ENCODE measurements at regions not wholly inside any gene's neighbourhood (a gene's known extent, or its start where the extent isn't known, plus 50 kb on each side); places are given as distances from the start of the nearest gene placed in this dataset.
A peak's percentile ranks its signal among the peaks of the same experiment; 100 is the strongest.

DNA sequence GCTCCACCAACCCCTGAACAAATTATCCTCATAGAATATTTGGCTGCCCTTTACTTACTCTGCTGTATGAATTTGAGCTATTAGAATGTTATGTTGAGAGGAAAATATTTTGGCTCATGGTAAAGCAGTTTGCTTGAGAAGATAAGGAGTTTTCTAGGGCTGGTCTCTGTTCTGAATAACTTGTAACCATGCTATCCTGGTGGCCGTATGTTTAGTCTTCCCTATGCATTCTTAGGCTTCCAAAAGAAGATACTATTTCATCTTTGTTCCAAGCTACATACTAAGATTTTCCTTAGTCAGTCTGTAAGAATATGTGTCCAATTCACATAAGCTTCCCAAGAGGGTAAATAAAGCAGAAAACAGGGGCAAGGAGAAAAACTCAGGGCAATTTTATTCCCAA is 1105.1 kb upstream of the PIK3C3 start:
- no peak overlapping the region for H2BK15ac ChIP-seq (ENCODE audit: low read depth, poor library complexity, severe bottlenecking)
- H3K79me1 ChIP-seq (replicated peaks; ENCODE audit: low read length, poor library complexity, severe bottlenecking) = no peaks in the 10 kb centered on the region
- no peak overlapping the region for H4K91ac ChIP-seq (ENCODE audit: low read length)
- H2AK5ac ChIP-seq (ENCODE audit: low read length, severe bottlenecking) = no peak overlapping the region
- no peak overlapping the region for H3K23ac ChIP-seq (ENCODE audit: low read length in 2 of 2)
- H3K4ac ChIP-seq (ENCODE audit: low read depth in 1 of 2, low read length in 2 of 2) = no peak overlapping the region
- H4K8ac ChIP-seq (ENCODE audit: low read length) = no peak overlapping the region
- no peak overlapping the region for H2BK120ac ChIP-seq (ENCODE audit: low read depth, low read length)
- no peak overlapping the region for H3K4me2 ChIP-seq (ENCODE audit: low read length, poor library complexity, severe bottlenecking)
- no peaks in the 10 kb centered on the region for H3K4me1 ChIP-seq (ENCODE audit: control insufficient read depth, insufficient read depth, low read depth, low read length)
- no peak overlapping the region for H2AFZ ChIP-seq (ENCODE audit: low read depth, low read length)
- no peak overlapping the region for H3K27ac ChIP-seq (ENCODE audit: low read length, poor library complexity, severe bottlenecking)
- no peak overlapping the region for H3K4me3 ChIP-seq (ENCODE audit: insufficient read depth in 1 of 2, low read depth in 1 of 2, low read length in 2 of 2)
- H3K9me3 ChIP-seq (ENCODE audit: control insufficient read depth, low read length) = no peaks in the 10 kb centered on the region
- H3K36me3 ChIP-seq (ENCODE audit: control insufficient read depth in 1 of 2, insufficient read depth in 2 of 2, low read depth in 1 of 2, low read length in 2 of 2) = no peaks in the 10 kb centered on the region
- WGBS = no CpG with 5 or more reads among the region's 1 CpG
- H2BK12ac ChIP-seq (ENCODE audit: low read length in 2 of 2) = no peak overlapping the region
- DNase-seq = no peak
- no peak overlapping the region for H3K14ac ChIP-seq (ENCODE audit: low read length in 2 of 2)
- H3K27me3 ChIP-seq (ENCODE audit: control insufficient read depth in 1 of 2, insufficient read depth in 1 of 2, low read length in 2 of 2) = no peaks in the 10 kb centered on the region
- H2BK5ac ChIP-seq (ENCODE audit: low read depth, low read length, poor library complexity, severe bottlenecking) = no peak overlapping the region
- H3K9ac ChIP-seq (ENCODE audit: low read length) = no peak overlapping the region
- no peak overlapping the region for H3K18ac ChIP-seq (ENCODE audit: low read depth in 1 of 2, low read length in 2 of 2)

DNA sequence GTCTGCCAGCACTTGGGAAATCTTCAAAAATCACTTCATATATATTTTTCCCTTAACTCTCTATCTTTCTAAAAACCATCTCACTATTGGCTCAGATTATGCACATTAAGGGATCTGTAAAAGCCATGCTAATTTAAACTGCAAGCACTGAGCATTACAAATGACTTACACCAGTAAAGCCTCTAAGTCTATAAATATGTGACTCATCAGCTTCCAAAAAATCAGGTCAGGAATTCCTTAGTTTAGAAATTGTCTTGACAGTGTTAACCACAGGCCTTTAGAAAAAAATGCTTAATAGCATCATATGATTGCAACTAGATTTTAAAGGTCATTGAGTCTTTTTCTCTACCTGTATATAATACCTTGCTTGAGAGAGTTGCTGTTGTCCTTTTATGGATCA is 1113.6 kb upstream of the PIK3C3 start:
- Histone ChIP-seq H3K18ac (ENCODE audit: low read depth in 1 of 2, low read length in 2 of 2) (no peak overlapping the region), H3K4me1 (ENCODE audit: control insufficient read depth, insufficient read depth, low read depth, low read length) (no peaks in the 10 kb centered on the region), H2AK5ac (ENCODE audit: low read length, severe bottlenecking) (no peak overlapping the region), H2BK5ac (ENCODE audit: low read depth, low read length, poor library complexity, severe bottlenecking) (no peak overlapping the region), H2BK15ac (ENCODE audit: low read depth, poor library complexity, severe bottlenecking) (no peak overlapping the region), H3K4me2 (ENCODE audit: low read length, poor library complexity, severe bottlenecking) (no peak overlapping the region), H2BK12ac (ENCODE audit: low read length in 2 of 2) (no peak overlapping the region), H3K4me3 (ENCODE audit: insufficient read depth in 1 of 2, low read depth in 1 of 2, low read length in 2 of 2) (no peak overlapping the region), H3K9me3 (ENCODE audit: control insufficient read depth, low read length) (peaks cover 17% of the 10 kb centered on the region), H2AFZ (ENCODE audit: low read depth, low read length) (no peak overlapping the region), H3K36me3 (ENCODE audit: control insufficient read depth in 1 of 2, insufficient read depth in 2 of 2, low read depth in 1 of 2, low read length in 2 of 2) (no peaks in the 10 kb centered on the region), H4K8ac (ENCODE audit: low read length) (no peak overlapping the region), H3K23ac (ENCODE audit: low read length in 2 of 2) (no peak overlapping the region), H3K27ac (ENCODE audit: low read length, poor library complexity, severe bottlenecking) (no peak overlapping the region), H3K27me3 (ENCODE audit: control insufficient read depth in 1 of 2, insufficient read depth in 1 of 2, low read length in 2 of 2) (no peaks in the 10 kb centered on the region), H4K91ac (ENCODE audit: low read length) (no peak overlapping the region), H3K14ac (ENCODE audit: low read length in 2 of 2) (no peak overlapping the region), H3K9ac (ENCODE audit: low read length) (no peak overlapping the region), H3K79me1 (replicated peaks; ENCODE audit: low read length, poor library complexity, severe bottlenecking) (no peaks in the 10 kb centered on the region), H3K4ac (ENCODE audit: low read depth in 1 of 2, low read length in 2 of 2) (no peak overlapping the region), H2BK120ac (ENCODE audit: low read depth, low read length) (no peak overlapping the region)
- DNase-seq = peak; percentile 75

GRCh38 chr18:40841063-40841462 is 1114.0 kb upstream of the PIK3C3 start:
- H2BK120ac ChIP-seq (ENCODE audit: low read depth, low read length) = peak overlapping the region; percentile 19
- H3K9ac ChIP-seq (ENCODE audit: low read length) = no peak overlapping the region
- no peak overlapping the region for H3K14ac ChIP-seq (ENCODE audit: low read length in 2 of 2)
- H2AK5ac ChIP-seq (ENCODE audit: low read length, severe bottlenecking) = no peak overlapping the region
- no peak overlapping the region for H2BK15ac ChIP-seq (ENCODE audit: low read depth, poor library complexity, severe bottlenecking)
- no peak overlapping the region for H2BK5ac ChIP-seq (ENCODE audit: low read depth, low read length, poor library complexity, severe bottlenecking)
- no peak for DNase-seq
- H3K4ac ChIP-seq (ENCODE audit: low read depth in 1 of 2, low read length in 2 of 2) = no peak overlapping the region
- H3K27me3 ChIP-seq (ENCODE audit: control insufficient read depth in 1 of 2, insufficient read depth in 1 of 2, low read length in 2 of 2) = no peaks in the 10 kb centered on the region
- no peak overlapping the region for H3K4me2 ChIP-seq (ENCODE audit: low read length, poor library complexity, severe bottlenecking)
- H4K8ac ChIP-seq (ENCODE audit: low read length) = no peak overlapping the region
- no peak overlapping the region for H2AFZ ChIP-seq (ENCODE audit: low read depth, low read length)
- H4K91ac ChIP-seq (ENCODE audit: low read length) = no peak overlapping the region
- no peak overlapping the region for H3K27ac ChIP-seq (ENCODE audit: low read length, poor library complexity, severe bottlenecking)
- H3K4me3 ChIP-seq (ENCODE audit: insufficient read depth in 1 of 2, low read depth in 1 of 2, low read length in 2 of 2) = no peak overlapping the region
- H3K9me3 ChIP-seq (ENCODE audit: control insufficient read depth, low read length) = peaks cover 17% of the 10 kb centered on the region
- H3K18ac ChIP-seq (ENCODE audit: low read depth in 1 of 2, low read length in 2 of 2) = no peak overlapping the region
- no peak overlapping the region for H2BK12ac ChIP-seq (ENCODE audit: low read length in 2 of 2)
- no peaks in the 10 kb centered on the region for H3K36me3 ChIP-seq (ENCODE audit: control insufficient read depth in 1 of 2, insufficient read depth in 2 of 2, low read depth in 1 of 2, low read length in 2 of 2)
- H3K4me1 ChIP-seq (ENCODE audit: control insufficient read depth, insufficient read depth, low read depth, low read length) = no peaks in the 10 kb centered on the region
- WGBS = 100% methylated on average over 2 of the region's 3 CpGs
- no peak overlapping the region for H3K23ac ChIP-seq (ENCODE audit: low read length in 2 of 2)
- no peaks in the 10 kb centered on the region for H3K79me1 ChIP-seq (replicated peaks; ENCODE audit: low read length, poor library complexity, severe bottlenecking)

DNA sequence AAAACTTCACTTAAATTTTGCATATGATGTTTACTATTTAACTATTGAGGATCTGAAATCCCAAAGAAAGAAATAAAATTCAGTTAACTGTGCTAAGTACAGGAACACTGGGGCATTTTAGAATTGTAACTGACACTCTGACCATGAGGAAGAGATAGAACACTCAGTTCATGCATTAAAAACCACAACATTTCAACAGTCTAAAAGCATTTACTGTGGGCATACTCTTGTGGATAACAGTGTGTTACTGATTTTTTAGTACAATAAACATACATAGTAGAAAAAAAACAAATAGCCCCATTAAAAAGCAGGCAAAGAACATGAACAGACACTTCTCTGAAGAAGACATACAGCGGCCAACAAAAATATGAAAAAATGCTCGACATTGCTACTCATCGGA is 1122.7 kb upstream of the PIK3C3 start:
- H4K8ac ChIP-seq (ENCODE audit: low read length) = no peak overlapping the region
- no peak overlapping the region for H2BK5ac ChIP-seq (ENCODE audit: low read depth, low read length, poor library complexity, severe bottlenecking)
- peak; percentile 32 for DNase-seq
- no peak overlapping the region for H2BK120ac ChIP-seq (ENCODE audit: low read depth, low read length)
- no peaks in the 10 kb centered on the region for H3K27me3 ChIP-seq (ENCODE audit: control insufficient read depth in 1 of 2, insufficient read depth in 1 of 2, low read length in 2 of 2)
- H3K4ac ChIP-seq (ENCODE audit: low read depth in 1 of 2, low read length in 2 of 2) = no peak overlapping the region
- H3K18ac ChIP-seq (ENCODE audit: low read depth in 1 of 2, low read length in 2 of 2) = no peak overlapping the region
- 94% methylated on average over 2 of the region's 3 CpGs for WGBS
- no peak overlapping the region for H2AK5ac ChIP-seq (ENCODE audit: low read length, severe bottlenecking)
- no peak overlapping the region for H2BK15ac ChIP-seq (ENCODE audit: low read depth, poor library complexity, severe bottlenecking)
- H3K4me3 ChIP-seq (ENCODE audit: insufficient read depth in 1 of 2, low read depth in 1 of 2, low read length in 2 of 2) = no peak overlapping the region
- no peak overlapping the region for H3K14ac ChIP-seq (ENCODE audit: low read length in 2 of 2)
- no peak overlapping the region for H3K27ac ChIP-seq (ENCODE audit: low read length, poor library complexity, severe bottlenecking)
- H3K4me1 ChIP-seq (ENCODE audit: control insufficient read depth, insufficient read depth, low read depth, low read length) = no peaks in the 10 kb centered on the region
- H3K23ac ChIP-seq (ENCODE audit: low read length in 2 of 2) = no peak overlapping the region
- H2AFZ ChIP-seq (ENCODE audit: low read depth, low read length) = no peak overlapping the region
- H3K79me1 ChIP-seq (replicated peaks; ENCODE audit: low read length, poor library complexity, severe bottlenecking) = no peaks in the 10 kb centered on the region
- no peaks in the 10 kb centered on the region for H3K9me3 ChIP-seq (ENCODE audit: control insufficient read depth, low read length)
- no peaks in the 10 kb centered on the region for H3K36me3 ChIP-seq (ENCODE audit: control insufficient read depth in 1 of 2, insufficient read depth in 2 of 2, low read depth in 1 of 2, low read length in 2 of 2)
- no peak overlapping the region for H4K91ac ChIP-seq (ENCODE audit: low read length)
- no peak overlapping the region for H2BK12ac ChIP-seq (ENCODE audit: low read length in 2 of 2)
- H3K4me2 ChIP-seq (ENCODE audit: low read length, poor library complexity, severe bottlenecking) = no peak overlapping the region
- no peak overlapping the region for H3K9ac ChIP-seq (ENCODE audit: low read length)
